IMR-90 (cell line): ENCODE measurements at regions not wholly inside any gene's neighbourhood (a gene's known extent, or its start where the extent isn't known, plus 50 kb on each side); places are given as distances from the start of the nearest gene placed in this dataset.

ENCODE experiments used
- ATAC-seq: fragments of 200-7000 bp; cut with Tn5 transposase; 2 replicates; pipeline ENCODE4 v1.9.1; 2020; ENCODE audit warnings: low read depth, mild to moderate bottlenecking, moderate library complexity
- BruUV-seq: library from RNA; stranded (reverse); fragments of 400-500 nt; replicated peaks from 2 replicates; lab custom pipeline; 2021; lab: Mats Ljungman, UMichigan
- CTCF ChIA-PET: fragments of 300-600 bp; formaldehyde crosslinking; extraction: SDS; loops from one replicate; lab custom pipeline; 2021; ENCODE audit warnings: antibody characterized with exemption; lab: Yijun Ruan, JAX
- POLR2A ChIA-PET: fragments of 300-600 bp; sonication (Branson Sonifier 250); formaldehyde crosslinking; loops from one replicate; lab custom pipeline; 2022; ENCODE audit warnings: antibody characterized with exemption; ENCODE audit not compliant: unreplicated experiment; lab: Charles Lee
- DNase-seq: peaks from one replicate; pipeline ENCODE4 v3.0.0; 2013
- H2AFZ ChIP-seq: replicated peaks from 2 replicates; pipeline ENCODE3; 2013; ENCODE audit warnings: low read length, mild to moderate bottlenecking; ENCODE audit not compliant: poor library complexity
- H2AK5ac ChIP-seq: 2 replicates; pipeline ENCODE4 v1.6.1; 2013; ENCODE audit warnings: low read depth, low read length, inconsistent platforms
- H2AK9ac ChIP-seq: replicated peaks from 2 replicates; pipeline ENCODE3; 2013; ENCODE audit warnings: mild to moderate bottlenecking, low read depth, low read length, moderate library complexity; ENCODE audit not compliant: poor library complexity
- H2BK120ac ChIP-seq: 2 replicates; pipeline ENCODE4 v1.6.1; 2013; ENCODE audit warnings: low read depth, low read length, inconsistent platforms
- H2BK15ac ChIP-seq: 3 replicates; pipeline ENCODE4 v1.6.1; 2013; ENCODE audit warnings: low read depth, low read length, inconsistent platforms
- H2BK20ac ChIP-seq: 2 replicates; pipeline ENCODE4 v1.6.1; 2013; ENCODE audit warnings: low read depth, mild to moderate bottlenecking, inconsistent platforms, low read length, moderate library complexity
- H2BK5ac ChIP-seq: 2 replicates; pipeline ENCODE4 v1.6.1; 2013; ENCODE audit warnings: mild to moderate bottlenecking, low read depth, low read length, inconsistent platforms; ENCODE audit not compliant: poor library complexity, severe bottlenecking
- H3K14ac ChIP-seq: replicated peaks from 2 replicates; pipeline ENCODE4 v1.6.1; 2013; ENCODE audit warnings: low read depth, low read length, inconsistent platforms
- H3K18ac ChIP-seq: 2 replicates; pipeline ENCODE4 v1.6.1; 2013; ENCODE audit warnings: low read depth, low read length, control low read depth
- H3K23ac ChIP-seq: 2 replicates; pipeline ENCODE4 v1.6.1; 2013; ENCODE audit warnings: low read depth, low read length, inconsistent platforms
- H3K27ac ChIP-seq: 2 replicates; pipeline ENCODE4 v1.5.1; 2013; ENCODE audit warnings: mild to moderate bottlenecking, control low read depth, low read length; ENCODE audit not compliant: insufficient read depth
- H3K27me3 ChIP-seq: 2 replicates; pipeline ENCODE4 v1.6.1; 2013; ENCODE audit warnings: low read length; ENCODE audit not compliant: control insufficient read depth, insufficient read depth
- H3K36me3 ChIP-seq: 2 replicates; pipeline ENCODE4 v1.6.1; 2013; ENCODE audit warnings: low read length, mixed read lengths; ENCODE audit not compliant: control insufficient read depth, insufficient read depth
- H3K4ac ChIP-seq: 2 replicates; pipeline ENCODE4 v1.6.1; 2013; ENCODE audit warnings: low read depth, low read length, inconsistent platforms
- H3K4me1 ChIP-seq: 2 replicates; pipeline ENCODE4 v1.6.1; 2013; ENCODE audit warnings: low read length, mixed read lengths; ENCODE audit not compliant: control insufficient read depth, insufficient read depth
- H3K4me2 ChIP-seq: 2 replicates; pipeline ENCODE4 v1.6.1; 2013; ENCODE audit warnings: low read depth, mild to moderate bottlenecking, control low read depth, low read length, moderate library complexity
- H3K4me3 ChIP-seq: 2 replicates; pipeline ENCODE4 v1.5.1; 2013; ENCODE audit warnings: low read depth, mild to moderate bottlenecking, control low read depth, low read length, moderate library complexity; ENCODE audit not compliant: insufficient read depth
- H3K56ac ChIP-seq: 2 replicates; pipeline ENCODE4 v1.6.1; 2013; ENCODE audit warnings: low read length, inconsistent platforms; ENCODE audit not compliant: insufficient read depth; ENCODE audit errors: extremely low read depth
- H3K79me1 ChIP-seq, 2 experiments: 2 replicates each; pipeline ENCODE4 v1.6.1; 2013; ENCODE audit warnings: low read length in 2 of 2, inconsistent platforms in 1 of 2, low read depth in 1 of 2
- H3K9ac ChIP-seq: 2 replicates; pipeline ENCODE4 v1.6.1; 2013; ENCODE audit warnings: low read depth, low read length, control low read depth
- H3K9me1 ChIP-seq: 2 replicates; pipeline ENCODE4 v1.6.1; 2013; ENCODE audit warnings: low read length, inconsistent platforms; ENCODE audit not compliant: insufficient read depth
- H3K9me3 ChIP-seq: 2 replicates; pipeline ENCODE4 v1.6.1; 2013; ENCODE audit warnings: low read length; ENCODE audit not compliant: control insufficient read depth, insufficient read depth
- H4K20me1 ChIP-seq: 2 replicates; pipeline ENCODE4 v1.6.1; 2013; ENCODE audit warnings: low read length, inconsistent platforms; ENCODE audit not compliant: insufficient read depth
- H4K5ac ChIP-seq: 2 replicates; pipeline ENCODE4 v1.6.1; 2013; ENCODE audit warnings: mild to moderate bottlenecking, low read depth, low read length, control low read depth
- H4K8ac ChIP-seq, 2 experiments: 2 replicates each; pipeline ENCODE4 v1.6.1; 2013; ENCODE audit warnings: low read depth in 2 of 2, low read length in 2 of 2, control low read depth in 1 of 2, inconsistent platforms in 1 of 2
- H4K91ac ChIP-seq: 2 replicates; pipeline ENCODE4 v1.6.1; 2013; ENCODE audit warnings: low read depth, low read length, inconsistent platforms; ENCODE audit not compliant: insufficient read depth
- CTCF ChIP-seq: conservative IDR thresholded peaks from 2 replicates; pipeline ENCODE4 v1.5.1; 2012; ENCODE audit warnings: mild to moderate bottlenecking, low read depth, low read length, improper control_type of control experiment
- ELK1 ChIP-seq: fragments of 150-350 bp; IDR thresholded peaks from 2 replicates; pipeline ENCODE4 v1.6.1; 2016; ENCODE audit warnings: low read depth, mild to moderate bottlenecking, low read length, moderate library complexity, borderline replicate concordance
- MAFK ChIP-seq: IDR thresholded peaks from 2 replicates; pipeline ENCODE4 v1.6.1; 2012; ENCODE audit warnings: low read depth, low read length, improper control_type of control experiment
- MXI1 ChIP-seq: IDR thresholded peaks from 2 replicates; pipeline ENCODE4 v1.6.1; 2012; ENCODE audit warnings: low read depth, mild to moderate bottlenecking, low read length, moderate library complexity, borderline replicate concordance
- POLR2A ChIP-seq: IDR thresholded peaks from 2 replicates; pipeline ENCODE4 v1.6.1; 2012; ENCODE audit warnings: mild to moderate bottlenecking, low read depth, low read length
- WGBS, 2 experiments: methylation state at CpG; one replicate each; pipeline versions ENCODE4 v1.1.5 to v1.1.7; 2013; ENCODE audit warnings: missing lambda C conversion rate in 2 of 2; ENCODE audit not compliant: insufficient read length in 1 of 2; ENCODE audit errors: extremely low coverage in 2 of 2; 5-methylcytosine and 5-hydroxymethylcytosine counted together
- dilution Hi-C: fragments of 300-500 bp; cut with HindIII; formaldehyde crosslinking; loops from one replicate; pipeline ENCODE4 v1.14.3; 2018; ENCODE audit warnings: low sequenced_read_pairs; ENCODE audit not compliant: unreplicated experiment
- in situ Hi-C: fragments of 300-500 bp; cut with MboI; formaldehyde crosslinking; loops from 3 replicates; pipeline ENCODE4 v1.14.3; 2019; ENCODE audit warnings: low sequenced_read_pairs, inconsistent platforms, mixed read lengths
- intact Hi-C: fragments of 100-400 bp; cut with micrococcal nuclease; formaldehyde crosslinking; loops from 2 replicates; pipeline ENCODE4 v1.10.0; 2022

- Histone ChIP-seq H4K8ac (no peak overlapping the region), H2BK15ac (no peak overlapping the region), H3K56ac (no peak overlapping the region), H3K36me3 (no peaks in the 10 kb centered on the region), H2AFZ (no peak overlapping the region), H2AK5ac (no peak overlapping the region), H3K9ac (no peak overlapping the region), H3K4me1 (no peaks in the 10 kb centered on the region), H3K4ac (no peak overlapping the region), H3K27ac (no peak overlapping the region), H3K18ac (no peak overlapping the region), H4K5ac (no peak overlapping the region), H3K14ac (no peak overlapping the region), H2AK9ac (no peak overlapping the region), H3K9me3 (no peaks in the 10 kb centered on the region), H4K91ac (no peak overlapping the region), H3K79me1 (no peaks in the 10 kb centered on the region), H4K20me1 (no peaks in the 10 kb centered on the region), H2BK5ac (no peak overlapping the region), H3K27me3 (no peaks in the 10 kb centered on the region), H3K4me2 (no peak overlapping the region), H3K23ac (no peak overlapping the region), H3K9me1 (no peaks in the 10 kb centered on the region), H3K4me3 (no peak overlapping the region), H2BK120ac (no peak overlapping the region), H2BK20ac (no peak overlapping the region)
- TF ChIP-seq MAFK (no peak), POLR2A (no peak), ELK1 (no peak), MXI1 (no peak), CTCF (no peak)
- intact Hi-C loops (no loop called here), in situ Hi-C loops (no loop called here), dilution Hi-C loops (no loop called here)
- ATAC-seq (no peak), DNase-seq (no peak)
- POLR2A ChIA-PET, result no interaction called here
- no CpG with 5 or more reads among the region's 6 CpGs for WGBS, 2 experiments
- no TSS peak for BruUV-seq
- CTCF ChIA-PET, result interaction anchor here (0.6 kb wide), 1 partner anchor 59 kb away, joined by 3 read pairs; no protein-coding TSS in a partner anchor
Measured at GRCh38 chr1:57576756-57577155, 152.9 kb upstream of the DAB1 start.
